ENCODE measurements at regions not wholly inside any gene's neighbourhood (a gene's known extent, or its start where the extent isn't known, plus 50 kb on each side); places are given as distances from the start of the nearest gene placed in this dataset.
"Not testable (repeated sequence)": the region's sequence is repeated elsewhere in the genome, so short reads cannot be mapped to it uniquely, and the experiment has no call there.

GRCh38 chr2:429142-429541, 141.3 kb upstream of the ALKAL2 start:
- Histone ChIP-seq H3K9me3 (no peaks in the 10 kb centered on the region; the same call in none of the 2 replicates), H3K9ac (no peak overlapping the region), H3K4me3 (no peak overlapping the region), H3K4me2 (peak overlapping the region; percentile 85), H3K4me1 (peaks cover 24% of the 10 kb centered on the region), H3K27ac (no peak overlapping the region), H4K20me1 (no peaks in the 10 kb centered on the region), H3K36me3 (no peaks in the 10 kb centered on the region), H3K27me3 (no peaks in the 10 kb centered on the region)
- TF ChIP-seq Cebpa-rat (IDR thresholded peaks at IDR 0.05), result no peak

GRCh38 chr2:428591-428990, 140.7 kb upstream of the ALKAL2 start:
- H4K20me1 ChIP-seq, result no peaks in the 10 kb centered on the region
- TF ChIP-seq Cebpa-rat (IDR thresholded peaks at IDR 0.05), result no peak
- H3K27ac ChIP-seq, result no peak overlapping the region
- no peak overlapping the region for H3K9ac ChIP-seq
- no peaks in the 10 kb centered on the region; the same call in none of the 2 replicates for H3K9me3 ChIP-seq
- no peaks in the 10 kb centered on the region for H3K27me3 ChIP-seq
- H3K36me3 ChIP-seq, result no peaks in the 10 kb centered on the region
- H3K4me1 ChIP-seq, result peaks cover 22% of the 10 kb centered on the region
- no peak overlapping the region for H3K4me3 ChIP-seq
- no peak overlapping the region for H3K4me2 ChIP-seq

- not testable (repeated sequence) for H3K4me3 ChIP-seq, H3K9ac ChIP-seq, H3K9me3 ChIP-seq
Measured at GRCh38 chr2:426696-427095, 138.8 kb upstream of the ALKAL2 start.

GRCh38 chr2:425947-426346, 138.1 kb upstream of the ALKAL2 start:
- no peaks in the 10 kb centered on the region for H4K20me1 ChIP-seq
- H3K9me3 ChIP-seq, result peaks cover 7% of the 10 kb centered on the region
- H3K36me3 ChIP-seq, result no peaks in the 10 kb centered on the region
- no peak for TF ChIP-seq Cebpa-rat (IDR thresholded peaks at IDR 0.05)
- H3K4me3 ChIP-seq, result no peak overlapping the region
- no peak overlapping the region for H3K27ac ChIP-seq
- H3K4me1 ChIP-seq, result peaks cover 18% of the 10 kb centered on the region
- no peak overlapping the region for H3K4me2 ChIP-seq
- no peaks in the 10 kb centered on the region for H3K27me3 ChIP-seq
- no peak overlapping the region for H3K9ac ChIP-seq

More at GRCh38 chr2:426696-427095, 138.8 kb upstream of the ALKAL2 start:
- H3K4me1 ChIP-seq, result peaks cover 22% of the 10 kb centered on the region
- not testable (repeated sequence) for H3K27ac ChIP-seq, H3K4me2 ChIP-seq, H3K36me3 ChIP-seq, H3K27me3 ChIP-seq, H4K20me1 ChIP-seq

GRCh38 chr2:425243-425642, 137.4 kb upstream of the ALKAL2 start:
- no peaks in the 10 kb centered on the region for H3K36me3 ChIP-seq
- peaks cover 7% of the 10 kb centered on the region for H3K9me3 ChIP-seq
- no peak for TF ChIP-seq Cebpa-rat (IDR thresholded peaks at IDR 0.05)
- H3K4me3 ChIP-seq, result no peak overlapping the region
- H3K4me1 ChIP-seq, result peaks cover 11% of the 10 kb centered on the region
- H3K27ac ChIP-seq, result no peak overlapping the region
- H3K27me3 ChIP-seq, result no peaks in the 10 kb centered on the region
- H4K20me1 ChIP-seq, result no peaks in the 10 kb centered on the region
- H3K9ac ChIP-seq, result no peak overlapping the region
- H3K4me2 ChIP-seq, result no peak overlapping the region

- Histone ChIP-seq H3K27ac (no peak overlapping the region), H3K27me3 (no peaks in the 10 kb centered on the region), H3K36me3 (no peaks in the 10 kb centered on the region), H3K4me3 (no peak overlapping the region), H3K9ac (no peak overlapping the region), H3K9me3 (peaks cover 7% of the 10 kb centered on the region), H4K20me1 (no peaks in the 10 kb centered on the region), H3K4me1 (peaks cover 4% of the 10 kb centered on the region), H3K4me2 (no peak overlapping the region)
- TF ChIP-seq Cebpa-rat (IDR thresholded peaks at IDR 0.05), result no peak
Measured at GRCh38 chr2:424306-425171, 136.6 kb upstream of the ALKAL2 start.

GRCh38 chr2:423479-423878, 135.6 kb upstream of the ALKAL2 start:
- Histone ChIP-seq H3K9ac (no peak overlapping the region), H3K27me3 (no peaks in the 10 kb centered on the region), H3K4me1 (no peaks in the 10 kb centered on the region), H3K27ac (no peak overlapping the region), H4K20me1 (no peaks in the 10 kb centered on the region), H3K9me3 (peaks cover 7% of the 10 kb centered on the region), H3K36me3 (no peaks in the 10 kb centered on the region), H3K4me3 (no peak overlapping the region), H3K4me2 (no peak overlapping the region)
- TF ChIP-seq Cebpa-rat (IDR thresholded peaks at IDR 0.05), result no peak

GRCh38 chr2:422676-423435, 135.0 kb upstream of the ALKAL2 start:
- H3K4me2 ChIP-seq, result no peak overlapping the region

GRCh38 chr2:421406-421805, 133.5 kb upstream of the ALKAL2 start:
- Histone ChIP-seq H4K20me1 (no peaks in the 10 kb centered on the region), H3K9me3 (peaks cover 7% of the 10 kb centered on the region), H3K27ac (no peak overlapping the region), H3K36me3 (no peaks in the 10 kb centered on the region), H3K4me2 (no peak overlapping the region), H3K4me1 (no peaks in the 10 kb centered on the region), H3K27me3 (no peaks in the 10 kb centered on the region), H3K4me3 (no peak overlapping the region), H3K9ac (no peak overlapping the region)
- TF ChIP-seq Cebpa-rat (IDR thresholded peaks at IDR 0.05), result no peak

More at GRCh38 chr2:422676-423435, 135.0 kb upstream of the ALKAL2 start:
- no peak for TF ChIP-seq Cebpa-rat (IDR thresholded peaks at IDR 0.05)
- Histone ChIP-seq H3K27me3 (no peaks in the 10 kb centered on the region), H3K9ac (no peak overlapping the region), H3K4me1 (no peaks in the 10 kb centered on the region), H3K9me3 (peaks cover 7% of the 10 kb centered on the region), H3K27ac (no peak overlapping the region), H3K4me3 (no peak overlapping the region), H4K20me1 (no peaks in the 10 kb centered on the region), H3K36me3 (no peaks in the 10 kb centered on the region)

- no peak for TF ChIP-seq Cebpa-rat (IDR thresholded peaks at IDR 0.05)
- Histone ChIP-seq H3K9ac (no peak overlapping the region), H3K4me3 (no peak overlapping the region), H3K27me3 (no peaks in the 10 kb centered on the region), H4K20me1 (no peaks in the 10 kb centered on the region), H3K27ac (no peak overlapping the region), H3K4me2 (no peak overlapping the region), H3K9me3 (peaks cover 7% of the 10 kb centered on the region; the same call in 1 of the 2 replicates), H3K4me1 (no peaks in the 10 kb centered on the region), H3K36me3 (no peaks in the 10 kb centered on the region)
Measured at GRCh38 chr2:419687-420317, 131.9 kb upstream of the ALKAL2 start.
